ENCODE measurements at regions not wholly inside any gene's neighbourhood (a gene's known extent, or its start where the extent isn't known, plus 50 kb on each side); places are given as distances from the start of the nearest gene placed in this dataset.

GRCh38 chr6:82492134-82492533, 128.5 kb downstream of the TPBG start (continued):
- no peak for TF ChIP-seq AR (CRISPR knock-in tag; IDR thresholded peaks at IDR 0.05)
- TF ChIP-seq ATF3 (CRISPR knock-in tag; conservative IDR thresholded peaks at IDR 0.05): no peak
- TF ChIP-seq STAT6 (CRISPR knock-in tag; conservative IDR thresholded peaks at IDR 0.05; ENCODE audit: low read depth): no peak
- TF ChIP-seq TCF7 (CRISPR knock-in tag; IDR thresholded peaks at IDR 0.05; ENCODE audit: low read depth): no peak
- no peak for TF ChIP-seq USF1 (CRISPR knock-in tag; IDR thresholded peaks at IDR 0.05)
- TF ChIP-seq MYBL2 (CRISPR knock-in tag; IDR thresholded peaks at IDR 0.05): no peak
- TF ChIP-seq ATF1 (CRISPR knock-in tag; IDR thresholded peaks at IDR 0.05): no peak

- no peaks in the 10 kb centered on the region; the same call in 1 of the 2 replicates for H3K27me3 Mint-ChIP-seq (ENCODE audit: low read depth)
- no peak for TF ChIP-seq ZBTB21 (CRISPR knock-in tag; IDR thresholded peaks at IDR 0.05; ENCODE audit: borderline replicate concordance)
- no peak for TF ChIP-seq ZNF263 (CRISPR knock-in tag; IDR thresholded peaks at IDR 0.05; ENCODE audit: low read depth)
- no peak for TF ChIP-seq CBFB (CRISPR knock-in tag; IDR thresholded peaks at IDR 0.05; ENCODE audit: low read depth)
- no peak for TF ChIP-seq ESRRA (CRISPR knock-in tag; IDR thresholded peaks at IDR 0.05; ENCODE audit: borderline replicate concordance)
- TF ChIP-seq ZNF281 (CRISPR knock-in tag; IDR thresholded peaks at IDR 0.05): no peak
- TF ChIP-seq PREB (CRISPR knock-in tag; IDR thresholded peaks at IDR 0.05; ENCODE audit: borderline replicate concordance): no peak
- TF ChIP-seq TCF7 (CRISPR knock-in tag; IDR thresholded peaks at IDR 0.05; ENCODE audit: low read depth): no peak
- no peak for TF ChIP-seq TEAD1 (CRISPR knock-in tag; IDR thresholded peaks at IDR 0.05)
- no peak for TF ChIP-seq AR (CRISPR knock-in tag; IDR thresholded peaks at IDR 0.05)
- no peak for TF ChIP-seq ZNF425 (CRISPR knock-in tag; conservative IDR thresholded peaks at IDR 0.05)
- no peak for TF ChIP-seq NR2C2 (CRISPR knock-in tag; IDR thresholded peaks at IDR 0.05)
- no peak for TF ChIP-seq NFATC4 (CRISPR knock-in tag; IDR thresholded peaks at IDR 0.05)
- no peak for TF ChIP-seq SMAD4 (CRISPR knock-in tag; IDR thresholded peaks at IDR 0.05)
- no peak for TF ChIP-seq KAT7 (CRISPR knock-in tag; IDR thresholded peaks at IDR 0.05; ENCODE audit: borderline replicate concordance)
- no peak for TF ChIP-seq SOX15 (CRISPR knock-in tag; IDR thresholded peaks at IDR 0.05)
- TF ChIP-seq TP53 (CRISPR knock-in tag; IDR thresholded peaks at IDR 0.05): no peak
Measured at GRCh38 chr6:82493467-82493866, 129.8 kb downstream of the TPBG start.

More at GRCh38 chr6:82493467-82493866, 129.8 kb downstream of the TPBG start:
- Mint-ChIP-seq H3K36me3 (peaks cover 25% of the 10 kb centered on the region), H3K27ac (no peak overlapping the region), H3K4me3 (no peak overlapping the region), H3K4me1 (peaks cover 15% of the 10 kb centered on the region), H3K9me3 (peaks cover 40% of the 10 kb centered on the region)
- ChIA-PET CTCF (no interaction called here), POLR2A (no interaction called here)
- no peak for DNase-seq (ENCODE audit: low spot score)
- no peak for ATAC-seq
